Frontal cortex (tissue), 3 donors: ENCODE measurements at regions not wholly inside any gene's neighbourhood (a gene's known extent, or its start where the extent isn't known, plus 50 kb on each side); places are given as distances from the start of the nearest gene placed in this dataset.
A peak's percentile ranks its signal among the peaks of the same experiment; 100 is the strongest.

Source experiments
- DNase-seq, 2 donors: peaks; one replicate each; pipeline ENCODE4 v3.0.0; 2012; ENCODE audit warnings: low spot score in 2 of 2
- FAIRE-seq: peaks from 2 replicates; lab custom pipeline; 2012; peaks lifted over from hg19 to GRCh38; lab: Jason Lieb, UNC
- donor health status: control.
- donor health status: control.
- donor health status: control.

- FAIRE-seq (no peak), DNase-seq (no peak)
These were observed 131.5 kb downstream of the ANKRD60 start for GRCh38 chr20:58096880-58097423.

- DNase-seq = no peak
- no peak for FAIRE-seq
These were observed 133.8 kb downstream of the ANKRD60 start for GRCh38 chr20:58094698-58095097.

- DNase-seq = no peak
- FAIRE-seq = no peak
These were observed 134.3 kb downstream of the ANKRD60 start for GRCh38 chr20:58094160-58094559.

GRCh38 chr20:58092871-58093270, 135.6 kb downstream of the ANKRD60 start:
- FAIRE-seq = no peak
- no peak for DNase-seq

- FAIRE-seq (no peak), DNase-seq (no peak)
These were observed 136.1 kb downstream of the ANKRD60 start for GRCh38 chr20:58092353-58092752.

- FAIRE-seq = no peak
These were observed 136.6 kb downstream of the ANKRD60 start for GRCh38 chr20:58091810-58092209.

GRCh38 chr20:58090161-58090560, 138.3 kb downstream of the ANKRD60 start:
- FAIRE-seq (no peak), DNase-seq (no peak)

More at GRCh38 chr20:58091810-58092209, 136.6 kb downstream of the ANKRD60 start:
- no peak for DNase-seq

- DNase-seq (no peak), FAIRE-seq (no peak)
These were observed 139.8 kb downstream of the ANKRD60 start for GRCh38 chr20:58088625-58089024.

- no peak for FAIRE-seq
These were observed 140.3 kb downstream of the ANKRD60 start for GRCh38 chr20:58088105-58088504.

GRCh38 chr20:58087562-58087858, 140.9 kb downstream of the ANKRD60 start:
- FAIRE-seq = no peak
- DNase-seq = no peak

More at GRCh38 chr20:58088105-58088504, 140.3 kb downstream of the ANKRD60 start:
- no peak for DNase-seq

- FAIRE-seq = no peak
- DNase-seq = peak; percentile 22 to 58
These were observed 141.5 kb downstream of the ANKRD60 start for GRCh38 chr20:58086763-58087561.

GRCh38 chr20:58084966-58085365, 143.5 kb downstream of the ANKRD60 start:
- FAIRE-seq = no peak
- no peak for DNase-seq

GRCh38 chr20:58084566-58084965, 143.9 kb downstream of the ANKRD60 start:
- FAIRE-seq = no peak
- no peak for DNase-seq

GRCh38 chr20:58081846-58082245, 146.6 kb downstream of the ANKRD60 start:
- FAIRE-seq = no peak
- no peak for DNase-seq

- no peak for FAIRE-seq
- no peak for DNase-seq
These were observed 149.5 kb downstream of the ANKRD60 start for GRCh38 chr20:58078741-58079522.

- FAIRE-seq (no peak), DNase-seq (no peak)
These were observed 151.2 kb downstream of the ANKRD60 start for GRCh38 chr20:58077282-58077681.

- DNase-seq (no peak), FAIRE-seq (no peak)
These were observed 152.0 kb downstream of the ANKRD60 start for GRCh38 chr20:58076405-58076804.

GRCh38 chr20:58075586-58076345, 152.7 kb downstream of the ANKRD60 start:
- FAIRE-seq (no peak), DNase-seq (no peak)

GRCh38 chr20:58073945-58074856, 154.3 kb downstream of the ANKRD60 start:
- DNase-seq (no peak), FAIRE-seq (no peak)
